ENCODE measurements at regions not wholly inside any gene's neighbourhood (a gene's known extent, or its start where the extent isn't known, plus 50 kb on each side); places are given as distances from the start of the nearest gene placed in this dataset.
A peak's percentile ranks its signal among the peaks of the same experiment; 100 is the strongest.
"Not testable (repeated sequence)": the region's sequence is repeated elsewhere in the genome, so short reads cannot be mapped to it uniquely, and the experiment has no call there.

DNA sequence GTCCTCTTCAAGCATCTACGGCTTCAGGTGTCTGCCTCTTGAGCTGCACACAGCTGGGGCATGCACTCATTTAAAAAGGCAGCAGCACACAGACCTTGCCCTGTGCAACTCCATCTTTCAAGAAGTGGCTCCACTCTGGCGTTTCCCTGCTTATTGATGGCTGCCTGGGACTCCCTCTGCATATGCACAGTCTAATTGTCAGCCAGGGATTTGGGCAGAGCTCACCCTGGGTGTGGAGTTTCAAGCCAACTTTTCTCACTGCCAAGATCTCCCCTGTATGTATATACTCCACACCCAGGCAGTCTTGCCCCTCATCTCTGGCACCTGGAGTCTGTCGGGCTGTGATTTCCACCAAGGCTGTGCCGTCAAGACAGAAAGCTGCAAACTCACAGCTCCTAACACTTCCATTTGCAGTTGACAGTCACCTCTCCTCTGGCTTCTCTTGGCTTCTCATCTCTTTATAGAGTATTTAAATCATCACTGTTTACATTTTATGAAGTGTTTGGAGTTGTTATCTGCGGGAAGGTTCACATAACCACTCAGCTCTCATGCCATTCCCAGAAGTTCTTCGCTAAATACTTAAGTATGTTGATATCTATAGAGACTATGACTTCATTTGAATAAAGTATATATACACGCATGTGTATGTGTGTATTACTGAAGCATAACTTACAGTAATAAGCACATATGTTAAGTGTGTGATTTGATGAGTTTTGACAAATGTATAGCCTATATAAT, 130.5 kb upstream of the ZNF469 start:
- not testable (repeated sequence) for DNase-seq

DNA sequence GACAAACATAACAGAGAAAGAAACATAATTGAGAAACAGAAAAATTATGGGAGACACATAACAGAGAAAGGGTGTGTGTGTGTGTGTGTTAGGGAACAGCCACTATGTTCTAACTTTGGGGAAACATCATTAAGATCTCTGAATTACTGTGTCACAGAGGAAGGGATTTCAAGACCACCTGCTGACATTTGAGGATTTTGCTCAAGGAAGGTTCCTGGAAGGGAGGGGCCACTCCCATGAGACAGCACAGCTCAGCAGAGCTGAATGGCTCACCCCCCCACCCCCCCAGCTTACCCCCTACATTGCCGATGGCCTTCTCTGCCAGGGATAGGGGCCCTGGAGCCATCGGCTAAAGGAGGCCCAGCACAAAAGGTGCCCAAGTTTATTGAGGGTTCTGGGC, 124.6 kb upstream of the ZNF469 start:
- DNase-seq, result not testable (repeated sequence)

DNA sequence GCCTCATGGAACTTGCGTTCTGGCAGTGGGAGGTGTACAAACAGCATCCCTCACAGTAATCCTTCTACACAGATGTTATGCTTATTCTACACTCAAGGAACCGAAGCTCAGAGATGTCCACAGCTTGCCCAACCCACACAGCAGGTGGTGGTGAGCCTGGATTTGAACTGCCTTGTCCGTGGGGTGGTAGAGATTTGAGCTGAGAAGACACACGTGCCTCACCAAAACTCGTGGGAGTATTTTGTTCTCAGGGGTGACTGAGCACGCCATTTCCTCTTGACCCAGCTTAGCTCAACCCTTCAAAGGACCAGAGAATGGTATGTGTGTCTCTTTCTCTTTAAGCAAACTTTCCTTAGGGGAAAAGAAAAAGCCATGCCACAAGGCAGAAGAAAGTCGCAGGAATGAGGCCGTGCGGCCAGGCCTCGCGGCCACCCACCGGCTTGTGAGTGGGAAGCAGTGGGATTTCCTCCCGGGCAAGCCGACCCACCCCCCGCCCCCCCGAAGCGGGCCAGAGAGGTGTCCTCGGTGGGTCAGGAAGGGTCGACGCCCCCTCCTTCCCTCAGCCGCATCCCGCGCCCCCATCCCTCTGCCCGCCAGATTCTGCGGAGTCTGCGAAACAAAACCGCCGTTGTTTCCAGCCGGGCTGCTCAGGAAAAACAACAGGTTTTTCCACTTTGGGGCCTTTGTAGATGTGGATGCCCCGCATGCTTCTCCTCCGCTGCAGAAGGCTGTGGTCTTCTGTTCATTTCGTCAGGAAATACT, 123.8 kb upstream of the ZNF469 start:
- DNase-seq, result not testable (repeated sequence)

DNA sequence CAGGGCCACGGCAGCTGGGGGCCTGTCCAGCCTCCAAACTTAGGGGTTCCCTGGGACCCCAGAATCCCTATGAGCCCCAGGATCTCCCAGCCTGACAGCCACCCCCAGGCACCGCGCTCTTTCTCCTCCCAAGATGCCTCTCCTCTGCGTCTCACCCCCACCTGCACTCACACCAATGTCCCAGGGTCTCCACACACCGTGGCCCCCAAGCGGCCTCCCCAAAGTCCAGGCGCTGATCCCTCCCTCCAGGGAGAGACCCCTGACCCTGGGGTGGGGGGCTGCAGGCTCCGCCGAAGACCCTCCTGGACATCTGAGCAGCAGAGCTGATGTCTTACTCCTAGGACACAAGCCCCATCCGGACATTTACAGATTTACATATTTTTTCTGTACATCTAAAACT, 123.2 kb upstream of the ZNF469 start:
- not testable (repeated sequence) for DNase-seq

DNA sequence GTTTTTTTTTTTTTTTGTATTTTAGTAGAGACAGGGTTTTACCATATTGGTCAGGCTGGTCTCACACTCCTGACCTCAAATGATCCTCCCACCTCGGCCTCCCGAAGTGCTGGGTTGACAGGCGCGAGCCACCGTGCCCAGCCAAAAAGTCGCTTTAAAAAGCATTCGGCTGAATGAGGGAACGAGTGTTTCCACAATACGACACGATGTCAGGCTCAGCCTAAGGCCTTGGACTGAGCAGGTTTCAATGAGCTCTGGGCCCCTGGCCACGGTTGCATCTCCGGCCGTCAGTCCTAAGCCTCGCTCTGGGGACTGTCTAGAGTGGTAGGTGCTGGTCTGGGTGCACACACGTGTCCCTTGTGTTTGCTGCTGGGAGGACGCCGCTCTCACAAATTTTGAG, 122.6 kb upstream of the ZNF469 start:
- not testable (repeated sequence) for DNase-seq

DNA sequence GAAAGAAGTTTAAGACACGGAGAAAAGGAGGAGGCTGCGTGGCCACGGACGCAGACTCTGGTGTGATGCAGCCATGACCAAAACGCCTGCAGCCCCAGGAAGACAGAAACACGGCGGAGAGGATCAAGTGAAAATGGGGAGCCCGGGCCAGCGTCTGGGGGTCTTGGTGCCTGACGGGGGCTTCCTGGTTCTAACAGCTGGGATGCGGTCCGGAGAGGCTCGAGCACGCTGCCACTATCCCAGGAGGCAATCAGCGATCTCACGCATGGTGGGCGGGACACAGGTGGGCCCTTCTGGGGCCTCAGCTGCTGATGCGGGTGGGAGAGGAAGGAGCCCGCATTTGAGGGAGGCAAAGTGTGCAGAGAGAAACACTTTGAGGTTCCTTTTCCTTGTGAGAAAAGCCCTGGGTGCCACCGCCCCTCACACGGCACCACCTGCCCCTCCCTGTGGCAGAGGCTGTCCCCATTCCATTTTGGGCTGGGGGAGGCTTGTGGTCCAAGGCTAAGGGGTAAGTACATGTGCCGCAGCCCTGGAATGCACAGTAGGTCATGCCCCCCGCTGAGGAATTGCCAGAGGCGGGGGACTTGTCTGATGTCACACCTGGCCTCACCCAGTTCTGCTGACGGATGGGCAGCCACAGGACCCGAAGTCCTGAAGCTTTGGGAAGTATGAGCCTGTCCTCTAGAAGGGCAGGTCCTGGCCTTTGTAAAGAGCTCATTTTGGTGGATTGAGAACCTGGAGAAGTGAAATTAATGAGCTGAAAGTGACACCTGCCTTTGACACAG, 121.7 kb upstream of the ZNF469 start:
- DNase-seq, result not testable (repeated sequence)

DNA sequence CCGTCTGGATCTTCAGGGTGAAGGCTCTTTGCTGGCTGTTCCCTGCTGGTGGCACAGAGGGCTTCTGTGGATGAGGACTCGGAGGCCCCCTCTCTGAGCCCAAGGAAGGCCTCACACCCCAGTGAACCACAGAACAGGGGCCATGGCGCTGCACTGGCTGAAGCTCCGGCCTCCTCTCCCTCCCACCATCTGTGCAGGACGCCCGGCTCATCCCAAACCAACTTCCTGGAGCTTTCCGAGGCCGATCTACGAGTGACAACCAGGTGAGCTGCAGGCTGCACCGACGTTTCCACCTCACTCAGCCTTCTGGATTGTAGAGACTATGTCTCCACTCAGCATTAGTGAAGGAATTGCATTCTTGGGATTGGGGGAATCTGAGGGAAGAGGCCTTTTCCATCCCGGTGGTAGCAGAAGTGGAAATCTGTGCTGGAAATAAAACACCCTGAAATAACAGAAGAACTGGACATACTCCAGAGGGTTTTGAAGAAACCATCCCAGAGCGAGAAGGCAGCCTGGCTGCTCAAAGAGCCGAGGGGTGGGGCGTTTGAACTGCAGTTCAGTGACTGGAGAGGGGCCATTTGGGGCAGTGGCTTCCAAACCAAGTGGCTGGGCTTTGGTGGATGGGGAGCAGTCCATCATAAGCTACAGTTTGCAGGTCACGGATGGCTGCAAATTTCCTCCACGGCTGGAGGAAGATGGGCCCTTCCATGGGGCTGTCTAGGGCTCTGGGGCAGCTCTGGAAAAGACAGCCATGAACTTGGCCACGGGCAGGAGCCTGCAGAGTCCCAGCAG, 120.7 kb upstream of the ZNF469 start:
- DNase-seq, result not testable (repeated sequence)

DNA sequence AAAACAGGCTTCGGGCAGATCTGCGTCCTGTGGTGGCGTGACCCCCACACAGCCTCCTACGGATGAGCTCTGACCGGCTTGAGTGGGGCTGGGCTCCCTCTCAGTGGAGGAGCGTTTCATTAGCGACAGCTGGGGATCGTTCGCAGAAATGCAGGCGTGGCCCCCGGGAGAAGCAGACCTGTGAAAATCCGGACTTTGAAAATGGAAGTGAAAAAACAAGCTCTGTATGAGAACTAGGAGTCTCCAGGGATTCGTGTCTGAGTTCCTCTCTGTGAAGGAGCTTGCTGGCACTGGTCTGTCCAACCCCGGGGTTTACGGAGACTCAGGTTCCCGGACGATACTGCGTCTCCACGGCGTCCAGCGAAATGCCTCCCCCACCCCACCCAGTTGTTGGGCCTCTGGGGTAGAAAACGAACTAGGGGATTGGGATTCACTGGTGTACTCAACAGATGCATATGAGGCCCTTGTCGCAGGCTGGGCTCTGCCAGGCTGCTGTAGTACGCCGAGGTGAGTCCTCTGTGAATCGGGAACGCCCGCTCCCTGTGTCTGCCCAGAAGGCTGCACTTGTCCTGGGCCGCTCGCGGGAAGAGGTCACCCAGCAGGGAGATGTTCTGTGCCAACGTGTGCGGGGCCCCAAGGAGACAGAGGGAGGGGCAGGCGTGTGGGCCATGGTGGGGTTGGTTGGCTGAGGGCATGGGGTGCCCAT, 119.7 kb upstream of the ZNF469 start:
- not testable (repeated sequence) for DNase-seq

DNA sequence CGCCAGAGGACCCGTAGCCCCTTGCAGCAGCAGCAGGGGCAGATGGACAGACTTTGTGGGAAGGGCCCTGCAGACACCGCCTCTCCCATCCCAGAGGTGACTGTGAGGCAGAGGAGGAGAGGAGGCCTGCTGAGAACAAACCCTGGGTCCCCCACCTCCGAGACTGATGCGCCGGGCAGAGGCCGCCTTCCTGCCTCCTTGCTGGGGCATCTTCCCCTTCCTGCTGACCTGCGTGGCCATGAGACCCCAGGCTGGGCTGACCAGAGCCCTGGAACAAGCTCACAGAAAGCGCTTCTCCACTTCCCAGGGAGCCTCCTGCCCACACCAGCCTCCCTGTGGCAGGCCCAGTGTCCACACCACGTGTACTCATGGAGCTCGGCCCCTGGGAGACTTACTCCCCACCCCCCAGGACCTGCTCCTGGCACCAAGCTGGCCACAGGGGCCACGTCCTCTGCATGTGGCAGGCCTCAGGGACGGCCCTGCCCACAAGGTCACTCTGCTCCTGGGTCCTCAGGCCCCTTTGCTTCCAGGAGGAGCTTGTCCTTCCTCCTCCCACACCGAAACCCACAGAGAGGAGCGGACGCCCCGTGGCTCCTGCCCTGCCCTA, 119.0 kb upstream of the ZNF469 start:
- DNase-seq, result not testable (repeated sequence)

DNA sequence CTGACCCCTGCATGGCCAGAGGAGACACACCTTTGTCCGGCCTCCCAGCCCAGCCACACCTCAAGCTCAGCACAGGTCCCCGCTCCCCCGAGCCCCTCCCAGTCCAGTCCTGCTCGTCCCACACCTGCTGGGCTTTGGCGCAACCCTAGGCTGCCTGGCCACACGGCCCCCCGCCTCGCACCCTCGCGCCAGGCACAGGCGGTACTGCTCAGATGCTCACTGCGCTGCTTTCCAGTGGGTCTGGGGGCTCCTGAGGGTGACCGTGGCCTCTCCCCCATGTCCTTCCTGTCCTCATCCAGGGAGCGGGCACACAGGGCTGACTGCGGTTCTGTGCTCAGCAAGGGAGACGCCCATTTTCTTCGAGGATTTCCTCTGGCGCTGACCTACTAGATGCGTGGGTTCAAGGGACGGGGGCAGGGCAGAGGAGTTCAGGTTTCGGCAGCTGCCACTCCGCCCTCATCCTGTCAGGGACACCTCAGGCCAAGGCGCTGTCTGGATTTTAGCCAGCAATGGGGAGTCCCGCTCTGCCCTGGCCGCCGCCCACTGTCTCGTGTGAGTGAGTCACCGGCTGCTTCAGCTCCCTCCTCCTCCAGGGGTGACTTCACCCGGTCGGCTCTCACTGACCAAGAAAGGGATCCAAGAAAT, 118.0 kb upstream of the ZNF469 start:
- peak; percentile 89 for DNase-seq

DNA sequence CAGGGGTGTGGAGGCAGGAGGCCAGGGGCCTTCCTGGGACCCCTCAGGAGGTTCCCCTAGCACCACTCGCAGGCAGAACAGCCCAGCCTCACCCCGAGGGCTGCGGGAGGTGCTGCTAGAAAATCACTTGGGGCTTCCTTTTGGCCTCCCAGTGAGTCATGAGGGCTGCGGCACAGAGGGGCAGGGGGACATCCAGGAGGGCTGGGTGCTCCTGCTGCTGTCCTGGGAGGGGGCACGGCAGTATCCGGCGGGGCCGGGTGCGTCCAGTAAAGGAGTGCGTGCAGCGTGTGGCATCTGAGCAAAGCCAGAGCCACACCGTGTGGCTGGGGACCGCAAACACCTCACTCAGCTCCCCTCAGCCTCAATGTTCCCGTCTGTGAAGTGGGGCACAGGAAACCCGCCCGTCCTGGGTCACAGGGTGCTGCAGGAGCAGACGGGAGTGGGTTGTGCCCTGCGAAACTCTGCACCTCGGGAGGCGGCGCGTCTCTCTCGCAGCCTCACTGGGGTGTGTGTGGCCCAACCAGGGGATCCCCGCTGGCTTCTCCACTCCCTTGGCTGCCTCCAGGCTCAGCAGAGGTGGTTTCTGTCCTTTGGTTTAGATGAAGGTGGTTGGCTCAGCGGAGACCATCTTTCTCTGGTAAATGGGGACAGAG, 117.3 kb upstream of the ZNF469 start:
- DNase-seq, result not testable (repeated sequence)

DNA sequence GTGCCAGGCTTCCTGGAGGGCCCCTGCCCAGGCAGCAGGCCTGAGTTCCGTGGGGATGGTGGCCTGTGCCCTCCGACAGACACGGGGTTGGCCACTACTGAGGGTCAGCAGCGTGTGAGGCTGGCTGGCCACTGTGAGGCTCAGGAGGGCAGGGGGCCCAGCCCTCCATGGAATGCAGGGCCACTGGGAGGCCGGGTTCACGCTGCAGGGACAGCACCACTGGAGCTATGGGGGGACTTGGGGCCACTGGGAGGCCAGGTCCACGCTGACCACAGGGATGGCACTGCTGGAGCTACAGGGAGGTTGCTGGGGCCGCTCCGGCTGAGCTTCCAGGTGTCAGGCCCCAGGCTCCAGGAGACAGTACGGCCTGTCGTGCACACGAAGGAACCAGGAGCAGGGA, 116.7 kb upstream of the ZNF469 start:
- DNase-seq, result not testable (repeated sequence)

DNA sequence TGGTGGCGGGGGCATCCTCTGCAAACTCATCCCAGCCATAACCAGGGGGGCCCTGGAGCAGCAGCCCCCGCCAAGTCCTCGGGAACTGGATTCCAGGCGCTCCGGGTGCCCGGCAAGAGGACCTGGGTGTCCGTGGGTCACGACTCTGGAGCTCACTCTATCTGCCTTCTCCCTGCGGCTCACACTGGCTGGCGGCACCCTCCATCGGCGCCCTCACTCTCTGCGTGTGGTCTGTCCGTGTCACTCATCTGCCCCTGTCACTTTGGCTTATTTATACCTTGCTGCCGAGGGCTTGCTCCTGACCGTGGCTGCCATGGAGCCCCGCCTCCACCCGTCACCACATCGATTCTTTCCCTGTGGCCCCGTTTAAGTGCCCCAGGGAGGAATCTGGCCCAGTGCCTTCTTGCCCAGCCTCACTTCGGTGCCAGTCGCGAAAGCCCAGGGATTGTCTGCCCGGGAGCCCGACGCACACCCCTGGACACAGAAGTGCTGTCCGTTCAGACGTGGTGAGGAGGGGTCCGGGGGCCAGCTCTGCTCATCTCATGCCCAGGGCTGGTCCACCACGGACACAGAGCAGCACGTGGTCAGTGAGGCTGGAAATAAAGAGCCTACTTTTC, 115.7 kb upstream of the ZNF469 start:
- DNase-seq, result not testable (repeated sequence)

DNA sequence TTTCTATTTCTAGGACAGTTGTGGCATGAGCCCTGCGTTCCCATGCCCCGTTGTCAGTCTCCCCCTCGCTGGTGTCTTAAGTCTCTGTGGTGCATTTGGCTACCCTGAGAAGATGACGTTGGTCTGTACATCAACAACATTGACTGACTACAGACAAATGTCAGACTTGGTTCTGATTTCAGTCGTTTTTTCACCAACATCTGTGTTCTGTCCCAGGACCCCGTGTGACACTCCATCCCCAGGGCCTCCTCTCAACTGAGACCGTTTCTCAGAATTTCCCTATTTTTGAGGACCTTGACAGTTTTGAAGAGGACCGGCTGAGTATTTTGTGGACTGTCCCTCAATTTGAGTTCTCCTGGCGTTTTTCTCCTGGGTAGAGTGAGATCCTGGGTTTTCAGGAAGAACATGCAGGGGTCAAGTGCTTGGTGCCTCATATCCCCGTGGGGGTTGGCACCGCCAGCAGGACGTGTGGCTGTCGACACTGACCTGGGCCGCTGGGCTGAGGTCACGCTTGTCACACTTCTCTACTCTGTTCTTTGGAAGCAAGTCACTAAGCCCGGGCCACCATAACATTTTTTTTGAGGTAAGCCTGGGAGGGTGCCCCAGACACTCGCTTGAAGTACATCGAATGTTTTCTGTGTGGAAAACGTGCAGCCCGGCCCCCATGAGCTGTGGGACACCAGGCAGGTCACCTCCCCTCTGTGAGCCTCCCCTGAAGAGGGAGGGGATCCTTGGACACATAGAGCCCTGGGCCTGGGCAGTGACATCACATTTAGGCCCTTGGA, 114.4 kb upstream of the ZNF469 start:
- DNase-seq, result not testable (repeated sequence)

DNA sequence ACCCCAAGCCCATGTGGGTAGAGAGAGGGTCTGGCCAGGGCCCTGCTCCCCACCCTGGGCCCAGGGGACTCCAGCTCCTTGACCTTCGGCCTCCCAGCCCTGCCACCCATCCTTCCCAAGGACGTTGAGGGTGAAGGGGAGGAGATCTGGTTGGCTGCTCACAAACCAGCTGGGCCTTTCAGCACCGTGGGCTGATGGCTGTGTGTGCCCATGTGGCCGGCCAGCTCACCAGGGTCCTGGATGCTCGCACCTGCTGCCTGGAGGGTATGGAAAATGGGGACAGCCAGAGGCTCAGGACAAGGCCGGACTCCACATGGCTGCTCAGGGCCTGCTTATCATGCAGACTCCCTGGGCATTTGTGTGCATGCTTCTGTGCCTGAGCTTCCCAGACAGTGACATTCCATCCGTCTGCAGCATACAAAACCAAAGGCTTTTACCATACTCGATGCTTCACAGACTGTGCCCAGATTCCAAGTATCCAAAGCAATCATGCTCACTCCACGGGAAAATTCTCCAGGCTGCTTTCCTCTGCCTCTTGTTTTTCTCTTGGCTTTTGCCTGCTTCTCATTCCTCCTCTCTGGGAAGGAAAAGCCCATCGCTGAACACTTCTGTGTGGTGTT, 112.5 kb upstream of the ZNF469 start:
- not testable (repeated sequence) for DNase-seq

DNA sequence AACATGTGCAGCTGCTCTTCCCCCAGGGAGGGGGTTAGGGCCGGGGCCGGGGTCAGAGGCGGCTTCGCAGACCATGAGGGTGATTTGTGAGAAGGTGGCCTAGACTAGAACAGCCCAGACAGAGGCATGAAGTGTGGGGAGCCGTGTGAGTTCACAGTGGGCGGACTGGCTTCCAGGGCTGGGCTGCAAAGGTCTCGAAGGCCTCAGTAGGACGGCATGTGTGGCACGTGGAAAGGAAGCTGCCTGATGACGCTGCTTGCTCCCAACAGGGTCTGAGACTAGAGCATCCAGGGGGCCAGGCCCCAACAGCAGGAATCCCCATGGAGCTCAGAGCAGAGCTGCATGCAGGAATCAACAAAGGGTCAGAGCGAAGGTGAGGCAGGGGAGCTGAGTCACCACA, 111.5 kb upstream of the ZNF469 start:
- DNase-seq, result not testable (repeated sequence)

DNA sequence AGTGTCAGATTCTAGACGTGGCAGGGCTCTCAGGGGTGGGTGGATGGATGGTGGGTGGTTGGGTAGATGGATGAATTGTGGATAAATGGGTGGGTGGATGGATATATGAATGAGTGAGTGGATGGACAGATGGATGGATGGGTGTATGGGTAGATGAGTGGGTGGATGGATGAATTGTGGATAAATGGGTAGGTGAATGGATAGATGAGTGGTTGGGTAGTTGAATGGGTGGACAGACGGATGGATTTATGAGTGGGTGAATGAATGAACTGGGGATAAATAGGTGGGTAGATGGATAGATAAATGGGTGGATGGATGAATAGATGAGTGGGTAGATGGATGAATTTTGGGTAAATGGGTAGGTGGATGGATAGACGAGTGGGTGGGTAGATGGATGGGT, 111.0 kb upstream of the ZNF469 start:
- DNase-seq, result not testable (repeated sequence)

DNA sequence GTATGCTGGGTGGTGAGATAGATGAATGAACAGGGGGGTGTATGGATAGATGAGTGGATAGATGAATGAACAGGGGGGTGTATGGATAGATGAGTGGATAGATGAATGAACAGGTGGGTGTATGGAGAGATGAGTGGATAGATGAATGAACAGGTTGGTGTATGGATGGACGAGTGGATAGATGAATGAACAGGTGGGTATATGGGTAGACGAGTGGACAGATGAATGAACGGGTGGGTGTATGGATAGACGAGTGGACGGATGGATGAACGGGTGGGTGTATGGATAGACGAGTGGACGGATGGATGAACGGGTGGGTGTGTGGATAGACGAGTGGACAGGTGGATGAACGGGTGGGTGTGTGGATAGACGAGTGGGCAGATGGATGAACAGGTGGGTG, 110.3 kb upstream of the ZNF469 start:
- DNase-seq, result not testable (repeated sequence)
